GM23248 (cell line): ENCODE measurements at regions not wholly inside any gene's neighbourhood (a gene's known extent, or its start where the extent isn't known, plus 50 kb on each side); places are given as distances from the start of the nearest gene placed in this dataset.

Source experiments
- DNase-seq: peaks from one replicate; pipeline ENCODE4 v3.0.0-alpha.2; 2015
- H2AFZ ChIP-seq: fragments of 200-600 bp; sonication (generic); 2 replicates; pipeline ENCODE4 v1.6.1; 2016; ENCODE audit warnings: antibody characterized with exemption
- H3F3A ChIP-seq: fragments of 200-600 bp; sonication (generic); 2 replicates; pipeline ENCODE4 v1.6.1; 2016; ENCODE audit warnings: mild to moderate bottlenecking, antibody characterized with exemption, mixed run types; ENCODE audit not compliant: insufficient read depth
- H3K27ac ChIP-seq: fragments of 200-600 bp; sonication (generic); 2 replicates; pipeline ENCODE4 v1.5.1; 2016; ENCODE audit warnings: mild to moderate bottlenecking
- H3K27me3 ChIP-seq: fragments of 200-600 bp; sonication (generic); replicated peaks from 2 replicates; pipeline ENCODE4 v1.6.1; 2016; ENCODE audit warnings: mild to moderate bottlenecking; ENCODE audit not compliant: insufficient read depth
- H3K36me3 ChIP-seq: fragments of 200-600 bp; sonication (generic); 2 replicates; pipeline ENCODE4 v1.6.1; 2016; ENCODE audit warnings: low read depth, mild to moderate bottlenecking
- H3K4me1 ChIP-seq: fragments of 200-600 bp; sonication (generic); 2 replicates; pipeline ENCODE4 v1.6.1; 2016; ENCODE audit warnings: mild to moderate bottlenecking; ENCODE audit not compliant: insufficient read depth
- H3K4me2 ChIP-seq: fragments of 200-600 bp; sonication (generic); one replicate; pipeline ENCODE4 v1.6.1; 2016; ENCODE audit warnings: mild to moderate bottlenecking; ENCODE audit not compliant: unreplicated experiment
- H3K4me3 ChIP-seq: fragments of 200-600 bp; sonication (generic); 2 replicates; pipeline ENCODE4 v1.5.1; 2016; ENCODE audit warnings: mild to moderate bottlenecking
- H3K79me2 ChIP-seq: fragments of 200-600 bp; sonication (generic); 2 replicates; pipeline ENCODE4 v1.6.1; 2016; ENCODE audit warnings: mild to moderate bottlenecking; ENCODE audit not compliant: insufficient read depth
- H3K9ac ChIP-seq: fragments of 200-600 bp; sonication (generic); 2 replicates; pipeline ENCODE4 v1.6.1; 2016; ENCODE audit warnings: mild to moderate bottlenecking
- H3K9me2 ChIP-seq: fragments of 200-600 bp; sonication (generic); 2 replicates; pipeline ENCODE4 v1.6.1; 2016; ENCODE audit warnings: mixed run types, mild to moderate bottlenecking, moderate library complexity; ENCODE audit not compliant: insufficient read depth
- H3K9me3 ChIP-seq: fragments of 200-600 bp; sonication (generic); one replicate; pipeline ENCODE4 v1.6.1; 2017; ENCODE audit warnings: low read depth
- H4K20me1 ChIP-seq: fragments of 200-600 bp; sonication (generic); 2 replicates; pipeline ENCODE4 v1.6.0; 2016; ENCODE audit not compliant: insufficient read depth
- EZH2 ChIP-seq: fragments of 200-600 bp; sonication (generic); IDR thresholded peaks from 2 replicates; pipeline ENCODE4 v1.6.1; 2018; ENCODE audit warnings: antibody characterized with exemption, mild to moderate bottlenecking; ENCODE audit not compliant: insufficient read depth, poor library complexity, severe bottlenecking
- EZH2phosphoT487 ChIP-seq: fragments of 200-600 bp; sonication (generic); IDR thresholded peaks from 2 replicates; pipeline ENCODE4 v1.6.1; 2018; ENCODE audit warnings: antibody characterized with exemption, moderate library complexity, mild to moderate bottlenecking, low read depth; ENCODE audit not compliant: insufficient read depth
- WGBS, 2 experiments: methylation state at CpG; one replicate each; pipeline ENCODE4 v1.1.6; 2015 to 2017; ENCODE audit warnings: low lambda C conversion rate in 2 of 2, low coverage in 1 of 2; ENCODE audit errors: missing lambda C conversion rate in 2 of 2; 5-methylcytosine and 5-hydroxymethylcytosine counted together
- in situ Hi-C: fragments of 300-500 bp; cut with MboI; formaldehyde crosslinking; loops from 2 replicates; pipeline ENCODE4 v1.15.0; 2020

DNA sequence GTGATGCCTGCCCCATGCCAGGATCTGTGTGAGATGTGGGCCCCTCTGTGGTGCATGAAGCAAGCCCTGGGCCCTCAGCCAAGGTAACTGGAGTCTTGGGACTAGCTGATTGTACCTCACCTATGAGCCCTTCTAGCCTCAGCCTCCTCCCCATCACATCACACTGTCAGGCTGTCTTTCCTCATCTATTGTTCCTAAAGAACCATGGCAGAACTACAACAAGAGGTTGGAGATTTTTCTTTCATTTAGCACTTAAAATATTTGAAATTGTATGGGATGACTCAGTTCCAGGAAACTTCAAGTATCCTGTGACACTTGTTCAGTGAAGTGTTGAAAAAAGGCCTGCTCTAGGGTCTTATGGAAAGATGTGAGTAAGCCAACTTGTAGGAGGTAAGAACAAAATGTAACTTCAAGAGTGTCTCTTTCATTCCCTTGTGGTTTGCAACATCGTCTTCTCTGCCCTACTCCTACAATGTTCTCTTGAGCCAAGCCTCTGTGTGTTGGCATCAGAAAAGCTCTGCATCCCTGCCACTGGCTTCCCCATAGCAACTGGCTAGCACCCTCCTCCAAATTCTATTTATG is 58.7 kb upstream of the TIPARP start:
- TF ChIP-seq EZH2phosphoT487 = no peak
- TF ChIP-seq EZH2 = no peak
- Histone ChIP-seq H2AFZ (0 out of 2 replicates have a peak overlapping the region, but pooled peaks have one; percentile 2), H3K9me3 (no peaks in the 10 kb centered on the region), H3K9me2 (no peaks in the 10 kb centered on the region), H3K36me3 (no peaks in the 10 kb centered on the region), H3K4me1 (peaks cover 72% of the 10 kb centered on the region), H3K4me2 (peak overlapping the region; percentile 66), H3K9ac (peak overlapping the region; percentile 23; the same call in 1 of the 2 replicates), H3K27ac (peak overlapping the region; percentile 75), H4K20me1 (no peaks in the 10 kb centered on the region), H3K27me3 (no peaks in the 10 kb centered on the region), H3K79me2 (no peaks in the 10 kb centered on the region), H3K4me3 (peak overlapping the region; percentile 12), H3F3A (peaks cover 65% of the 10 kb centered on the region)
- WGBS, 2 experiments = 0 to 6% methylated on average over 1 of the region's 1 CpG
- peak; percentile 89 for DNase-seq
- in situ Hi-C loops = no loop called here

DNA sequence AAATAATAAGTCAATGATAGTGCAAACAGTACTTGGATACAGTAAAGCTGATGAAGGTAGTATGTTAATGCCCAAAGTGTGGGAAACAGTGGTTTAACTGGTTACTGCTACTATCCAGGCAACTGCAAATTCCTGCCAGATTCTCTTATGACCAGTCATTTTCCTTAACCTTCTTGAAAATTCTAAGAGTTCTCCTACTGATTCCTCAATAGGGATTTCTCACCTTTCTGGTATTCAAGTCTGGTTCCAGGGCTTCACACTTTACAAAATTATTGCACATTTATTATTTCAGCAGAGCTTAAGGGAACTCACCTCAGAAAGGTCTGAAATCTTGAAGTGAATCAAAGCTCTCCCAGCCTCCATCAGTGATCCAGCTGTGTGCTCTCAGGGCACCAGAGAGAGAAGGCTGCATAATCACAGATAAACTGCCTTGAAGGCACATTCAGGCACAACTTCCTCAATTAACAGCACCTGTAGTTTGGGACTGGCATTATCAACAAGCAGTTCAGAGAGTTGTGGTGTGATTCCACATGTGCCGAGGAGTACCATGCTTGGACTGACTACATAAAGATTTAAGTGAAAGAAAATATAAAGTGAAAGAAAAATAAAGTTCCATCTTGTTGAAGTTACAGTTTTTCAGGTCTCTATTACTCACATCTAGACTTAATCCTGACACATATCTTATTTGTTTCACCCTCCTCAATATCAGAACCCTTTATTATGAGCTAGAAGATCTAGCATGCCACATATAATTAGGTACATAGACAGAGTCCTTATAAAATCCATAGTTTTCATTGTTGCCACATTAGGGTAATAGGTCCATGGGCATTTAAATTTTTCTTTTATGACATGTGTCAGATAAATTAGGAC is 59.5 kb upstream of the TIPARP start:
- H3K4me1 ChIP-seq = peaks cover 64% of the 10 kb centered on the region
- no peaks in the 10 kb centered on the region for H3K79me2 ChIP-seq
- H3K9me3 ChIP-seq = no peaks in the 10 kb centered on the region
- H3K4me3 ChIP-seq = peak overlapping the region; percentile 12
- H3K4me2 ChIP-seq = peak overlapping the region; percentile 66
- H3K9ac ChIP-seq = peak overlapping the region; percentile 23; the same call in 1 of the 2 replicates
- no peaks in the 10 kb centered on the region for H3K9me2 ChIP-seq
- no peaks in the 10 kb centered on the region for H3K36me3 ChIP-seq
- in situ Hi-C loops = no loop called here
- WGBS, 2 experiments = 53 to 56% methylated on average over 1 of the region's 1 CpG
- H3F3A ChIP-seq = peaks cover 64% of the 10 kb centered on the region
- H3K27ac ChIP-seq = peak overlapping the region; percentile 75
- H4K20me1 ChIP-seq = no peaks in the 10 kb centered on the region
- H3K27me3 ChIP-seq = no peaks in the 10 kb centered on the region
- TF ChIP-seq EZH2phosphoT487 (no peak), EZH2 (no peak)
- H2AFZ ChIP-seq = no peak overlapping the region
- peak; percentile 81 for DNase-seq

DNA sequence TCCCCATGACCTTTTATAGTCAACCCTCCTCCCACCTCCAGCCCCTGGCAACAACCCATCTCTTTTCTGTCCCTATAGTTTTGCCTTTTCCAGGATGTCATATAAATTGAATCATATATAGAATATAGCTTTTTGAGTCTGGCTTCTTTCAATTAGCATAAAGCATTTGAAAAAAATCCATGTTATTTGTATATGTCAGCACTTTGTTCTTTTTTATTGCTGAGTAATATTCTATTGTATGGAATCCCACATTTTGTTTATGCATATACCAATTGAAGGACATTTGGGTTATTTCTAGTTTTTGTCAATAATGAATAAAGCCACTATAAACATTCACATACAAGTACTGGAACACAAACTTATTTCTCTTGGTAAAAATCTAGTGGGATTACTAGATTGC is 58.0 kb upstream of the SSR3 start:
- H2AFZ ChIP-seq = no peak overlapping the region
- no peaks in the 10 kb centered on the region for H4K20me1 ChIP-seq
- no peaks in the 10 kb centered on the region for H3K9me2 ChIP-seq
- in situ Hi-C loops = no loop called here
- H3K79me2 ChIP-seq = no peaks in the 10 kb centered on the region
- H3K4me1 ChIP-seq = peaks cover 44% of the 10 kb centered on the region
- no peak overlapping the region for H3K4me2 ChIP-seq
- H3F3A ChIP-seq = peaks cover 45% of the 10 kb centered on the region
- H3K9me3 ChIP-seq = no peaks in the 10 kb centered on the region
- H3K27ac ChIP-seq = no peak overlapping the region
- no peak overlapping the region for H3K9ac ChIP-seq
- no peak for TF ChIP-seq EZH2
- no peak for TF ChIP-seq EZH2phosphoT487
- DNase-seq = no peak
- no peaks in the 10 kb centered on the region for H3K27me3 ChIP-seq
- no peaks in the 10 kb centered on the region for H3K36me3 ChIP-seq
- H3K4me3 ChIP-seq = no peak overlapping the region

DNA sequence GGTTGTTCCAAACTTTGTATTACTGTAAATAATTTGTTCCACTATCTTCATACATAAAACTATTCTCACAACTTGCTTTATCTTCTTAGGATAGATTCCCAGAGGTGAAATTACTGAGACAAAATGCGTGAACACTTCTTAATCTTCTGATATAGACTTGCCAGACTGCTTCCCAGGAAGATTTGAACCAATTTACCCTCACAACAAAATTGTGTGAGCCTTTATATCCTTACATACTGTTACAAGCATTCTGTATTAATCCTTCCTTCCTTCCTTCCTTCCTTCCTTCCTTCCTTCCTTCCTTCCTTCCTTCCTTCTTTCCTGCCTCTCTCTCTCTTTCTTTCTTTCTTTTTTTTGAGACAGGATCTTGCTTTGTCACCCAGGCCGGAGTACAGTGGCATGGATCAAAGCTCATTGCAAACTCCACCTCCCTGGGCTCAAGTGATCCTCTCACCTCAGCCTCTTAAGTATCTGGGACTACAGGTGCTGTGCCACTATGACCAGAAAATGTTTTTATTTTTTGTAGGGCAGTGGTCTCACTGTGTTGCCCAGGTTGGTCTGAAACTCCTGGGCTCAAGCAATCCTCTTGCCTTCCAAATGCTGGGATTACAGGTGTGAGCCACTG is 57.1 kb upstream of the SSR3 start:
- WGBS, 2 experiments = 90 to 96% methylated on average over 2 of the region's 2 CpGs
- H3K4me2 ChIP-seq = no peak overlapping the region
- no peaks in the 10 kb centered on the region for H3K9me2 ChIP-seq
- no peak overlapping the region for H3K4me3 ChIP-seq
- peaks cover 40% of the 10 kb centered on the region for H3F3A ChIP-seq
- no peaks in the 10 kb centered on the region for H3K27me3 ChIP-seq
- no peaks in the 10 kb centered on the region for H3K79me2 ChIP-seq
- H2AFZ ChIP-seq = no peak overlapping the region
- no peaks in the 10 kb centered on the region for H3K9me3 ChIP-seq
- no peak for DNase-seq
- no peaks in the 10 kb centered on the region for H3K36me3 ChIP-seq
- H3K27ac ChIP-seq = no peak overlapping the region
- peaks cover 36% of the 10 kb centered on the region for H3K4me1 ChIP-seq
- TF ChIP-seq EZH2phosphoT487 = no peak
- TF ChIP-seq EZH2 = no peak
- in situ Hi-C loops = no loop called here
- no peak overlapping the region for H3K9ac ChIP-seq
- no peaks in the 10 kb centered on the region for H4K20me1 ChIP-seq
